Left lung (tissue), 4 donors: ENCODE measurements at regions not wholly inside any gene's neighbourhood (a gene's known extent, or its start where the extent isn't known, plus 50 kb on each side); places are given as distances from the start of the nearest gene placed in this dataset.

ENCODE experiments used
- ATAC-seq: fragments of 200-7000 bp; cut with Tn5 transposase; one replicate; pipeline ENCODE4 v1.9.1; 2020; ENCODE audit warnings: moderate library complexity
- DNase-seq, 4 donors: peaks; one replicate each; pipeline ENCODE4 v3.0.0-alpha.2; 2013 to 2020
- H3K27ac ChIP-seq, 2 donors: fragments of 200-600 bp; sonication (generic) in 1 of 2; one replicate each; pipeline versions ENCODE4 v1.5.0 to v1.8.0; 2020 to 2021
- H3K27me3 ChIP-seq, 2 donors: fragments of 200-600 bp; sonication (generic) in 1 of 2; one replicate each; pipeline versions ENCODE4 v1.5.0 to v1.8.0; 2020 to 2021
- H3K36me3 ChIP-seq, 2 donors: fragments of 200-600 bp; sonication (generic) in 1 of 2; one replicate each; pipeline versions ENCODE4 v1.5.0 to v1.8.0; 2020 to 2021
- H3K4me1 ChIP-seq, 2 donors: fragments of 200-600 bp; one replicate each; pipeline ENCODE4 v1.8.0; 2021
- H3K4me3 ChIP-seq, 2 donors: fragments of 200-600 bp; sonication (generic) in 1 of 2; one replicate each; pipeline versions ENCODE4 v1.5.0 to v1.8.0; 2020 to 2021; ENCODE audit warnings: mild to moderate bottlenecking in 1 of 2
- H3K9me3 ChIP-seq, 2 donors: fragments of 200-600 bp; sonication (generic) in 1 of 2; one replicate each; pipeline versions ENCODE4 v1.5.0 to v1.8.0; 2020 to 2021
- intact Hi-C, 2 donors: fragments of 100-400 bp; cut with DNase I; formaldehyde crosslinking; loops; one replicate each; pipeline versions ENCODE4 v1.11.2 to v1.14.2; 2022
- TF ChIP-seq, protein P1 (sequence below), 2 donors: fragments of 200-600 bp; sonication (generic) in 1 of 2; IDR thresholded peaks; one replicate each; pipeline versions ENCODE4 v1.5.0 to v1.8.0; 2021; ENCODE audit warnings: antibody characterized with exemption in 2 of 2
- donor health status: DM: no; HTN: yes; CAD: no.
- donor health status: DM: no; HTN: no; CAD: no.

DNA sequence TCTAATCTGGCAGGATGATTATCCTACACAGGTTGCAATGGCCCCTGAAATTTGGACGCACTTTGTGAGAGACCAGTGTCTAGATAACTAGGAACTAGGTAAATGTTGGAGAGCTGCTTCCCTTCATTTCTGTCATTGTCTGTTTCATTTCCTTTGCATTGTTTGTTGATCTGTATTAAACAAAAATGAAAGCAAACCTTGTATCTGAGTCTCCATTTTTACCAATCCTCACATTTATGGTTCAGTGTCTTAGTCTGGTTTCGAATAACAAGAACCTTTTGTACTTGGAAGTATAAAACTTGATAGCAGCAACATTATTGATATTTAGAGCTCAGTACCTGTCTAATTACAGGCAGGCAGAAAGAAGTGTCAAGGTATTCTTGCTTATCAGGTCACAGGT, 105.5 kb downstream of the MRPS30 start:
- Histone ChIP-seq H3K27ac (no peak overlapping the region), H3K4me3 (no peak overlapping the region), H3K27me3 (no peaks in the 10 kb centered on the region), H3K9me3 (no peaks in the 10 kb centered on the region), H3K4me1 (no peaks in the 10 kb centered on the region), H3K36me3 (no peaks in the 10 kb centered on the region)
- intact Hi-C loops: no loop called here
- ATAC-seq (no peak), DNase-seq (no peak)
- TF ChIP-seq, protein P1, sequence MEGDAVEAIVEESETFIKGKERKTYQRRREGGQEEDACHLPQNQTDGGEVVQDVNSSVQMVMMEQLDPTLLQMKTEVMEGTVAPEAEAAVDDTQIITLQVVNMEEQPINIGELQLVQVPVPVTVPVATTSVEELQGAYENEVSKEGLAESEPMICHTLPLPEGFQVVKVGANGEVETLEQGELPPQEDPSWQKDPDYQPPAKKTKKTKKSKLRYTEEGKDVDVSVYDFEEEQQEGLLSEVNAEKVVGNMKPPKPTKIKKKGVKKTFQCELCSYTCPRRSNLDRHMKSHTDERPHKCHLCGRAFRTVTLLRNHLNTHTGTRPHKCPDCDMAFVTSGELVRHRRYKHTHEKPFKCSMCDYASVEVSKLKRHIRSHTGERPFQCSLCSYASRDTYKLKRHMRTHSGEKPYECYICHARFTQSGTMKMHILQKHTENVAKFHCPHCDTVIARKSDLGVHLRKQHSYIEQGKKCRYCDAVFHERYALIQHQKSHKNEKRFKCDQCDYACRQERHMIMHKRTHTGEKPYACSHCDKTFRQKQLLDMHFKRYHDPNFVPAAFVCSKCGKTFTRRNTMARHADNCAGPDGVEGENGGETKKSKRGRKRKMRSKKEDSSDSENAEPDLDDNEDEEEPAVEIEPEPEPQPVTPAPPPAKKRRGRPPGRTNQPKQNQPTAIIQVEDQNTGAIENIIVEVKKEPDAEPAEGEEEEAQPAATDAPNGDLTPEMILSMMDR (IDR thresholded peaks at IDR 0.05): no peak

DNA sequence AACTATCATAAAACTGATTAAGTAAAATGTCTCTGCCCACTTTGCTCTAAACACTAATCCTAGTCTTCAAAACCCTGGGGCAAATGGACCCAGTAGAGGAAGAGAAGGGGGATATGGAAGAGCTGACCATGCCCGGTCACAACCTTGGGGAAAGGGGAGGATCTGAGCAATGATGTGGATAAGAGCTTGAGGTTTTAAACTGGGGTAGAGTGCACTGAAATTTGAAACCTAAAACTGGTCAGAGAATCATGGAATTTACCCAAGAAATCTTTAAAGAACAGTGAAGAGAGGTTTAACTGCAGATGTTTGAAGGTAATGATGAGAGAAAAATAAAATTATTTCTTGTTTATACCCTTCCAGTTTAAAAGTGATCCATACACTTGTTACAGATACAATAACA, 110.8 kb downstream of the MRPS30 start:
- Histone ChIP-seq H3K36me3 (no peaks in the 10 kb centered on the region), H3K4me1 (no peaks in the 10 kb centered on the region), H3K9me3 (peaks cover 0 to 9% of the 10 kb centered on the region in 2 donors), H3K27ac (no peak overlapping the region), H3K4me3 (no peak overlapping the region), H3K27me3 (no peaks in the 10 kb centered on the region)
- TF ChIP-seq, protein P1 (IDR thresholded peaks at IDR 0.05): no peak
- DNase-seq: no peak
- intact Hi-C loops: no loop called here
- ATAC-seq: no peak

DNA sequence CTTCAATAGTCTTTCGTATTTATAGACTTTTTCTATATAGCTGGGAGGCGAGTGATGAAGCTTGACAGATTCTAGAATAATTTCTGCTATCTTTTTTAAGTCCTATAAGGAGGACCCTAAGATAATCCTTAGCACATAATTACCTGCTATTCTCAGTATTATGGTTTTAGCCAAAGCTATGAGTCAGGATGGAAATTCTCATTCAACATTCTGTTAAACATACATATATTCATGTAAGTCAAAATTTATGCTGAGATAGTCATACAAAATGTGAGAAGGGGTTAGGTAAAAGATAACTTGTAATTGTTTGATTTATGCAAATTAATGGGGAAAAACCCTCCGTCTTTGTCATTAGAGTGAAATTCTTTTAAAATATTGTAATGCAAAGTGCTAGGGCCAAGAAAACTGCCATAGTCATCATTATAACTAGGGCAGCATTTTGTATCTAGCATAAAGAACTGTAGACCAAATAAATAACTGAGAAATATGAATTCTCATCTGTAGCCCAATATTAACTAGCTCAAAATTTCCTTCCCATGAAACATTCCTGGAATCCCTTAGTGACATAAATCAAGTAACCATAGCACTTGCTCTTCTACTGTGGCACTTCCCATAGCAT, 118.5 kb downstream of the MRPS30 start:
- no peaks in the 10 kb centered on the region for H3K36me3 ChIP-seq
- TF ChIP-seq, protein P1 (IDR thresholded peaks at IDR 0.05): no peak
- intact Hi-C loops: no loop called here
- H3K4me1 ChIP-seq: no peaks in the 10 kb centered on the region
- H3K27me3 ChIP-seq: no peaks in the 10 kb centered on the region
- DNase-seq (no peak), ATAC-seq (no peak)
- peaks cover 0 to 9% of the 10 kb centered on the region in 2 donors for H3K9me3 ChIP-seq
- no peak overlapping the region for H3K4me3 ChIP-seq
- no peak overlapping the region for H3K27ac ChIP-seq

DNA sequence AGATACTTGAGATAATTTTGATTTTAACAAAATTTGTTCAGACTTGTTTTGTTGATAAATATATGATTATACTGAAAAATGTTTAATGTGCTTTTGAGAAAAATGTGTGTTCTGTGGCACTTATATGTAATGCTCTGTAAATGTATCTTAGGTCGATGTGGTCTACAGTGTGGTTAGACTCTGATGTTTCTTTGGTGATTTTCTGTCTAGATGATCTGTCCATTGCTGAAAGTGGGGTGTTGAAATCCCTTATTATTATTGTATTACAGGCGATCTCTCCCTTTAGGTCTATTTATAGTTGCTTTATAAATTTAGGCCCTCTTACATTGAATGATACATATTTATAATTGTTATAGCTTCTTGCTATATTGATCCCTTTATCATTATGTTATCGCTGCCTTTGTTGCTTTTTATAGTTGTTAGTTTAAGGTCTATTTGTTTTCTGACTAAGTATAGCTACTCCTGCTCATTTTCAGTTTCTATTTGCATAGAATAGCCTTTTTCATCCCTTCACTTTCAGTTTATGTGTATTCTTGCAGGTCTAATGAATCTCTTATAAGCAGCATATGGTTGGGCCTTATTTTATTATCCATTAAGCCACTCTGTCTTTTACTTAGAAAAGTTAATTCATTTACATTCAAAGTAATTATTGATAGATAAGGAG, 124.3 kb downstream of the MRPS30 start:
- Histone ChIP-seq H3K36me3 (no peaks in the 10 kb centered on the region), H3K4me3 (no peak overlapping the region), H3K27ac (no peak overlapping the region), H3K9me3 (peaks cover 0 to 14% of the 10 kb centered on the region in 2 donors), H3K4me1 (no peaks in the 10 kb centered on the region), H3K27me3 (no peaks in the 10 kb centered on the region)
- TF ChIP-seq, protein P1 (IDR thresholded peaks at IDR 0.05): no peak
- intact Hi-C loops: no loop called here
- DNase-seq (no peak), ATAC-seq (no peak)

DNA sequence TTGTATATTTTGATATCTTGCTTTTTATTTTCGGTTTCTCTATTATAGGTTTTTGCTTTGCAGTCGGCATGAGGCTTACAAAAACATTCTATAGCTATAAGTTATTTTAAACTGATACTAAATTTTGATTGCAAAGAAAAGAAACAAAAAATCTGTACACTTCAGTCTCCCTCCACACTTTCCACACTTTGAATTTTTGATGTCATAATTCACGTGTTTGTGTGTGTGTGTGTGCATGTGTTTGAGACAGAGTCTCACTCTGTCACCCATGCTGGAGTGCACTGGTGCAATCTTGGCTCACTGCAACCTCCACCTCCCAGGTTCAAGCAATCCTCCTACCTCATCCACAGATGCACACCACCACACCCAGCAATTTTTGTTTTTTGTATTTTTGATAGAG, 124.9 kb downstream of the MRPS30 start:
- intact Hi-C loops: no loop called here
- TF ChIP-seq, protein P1 (IDR thresholded peaks at IDR 0.05): no peak
- no peaks in the 10 kb centered on the region for H3K27me3 ChIP-seq

More for the DNA sequence above, 124.9 kb downstream of the MRPS30 start:
- Histone ChIP-seq H3K27ac (no peak overlapping the region), H3K9me3 (peaks cover 0 to 14% of the 10 kb centered on the region in 2 donors), H3K4me1 (no peaks in the 10 kb centered on the region), H3K4me3 (no peak overlapping the region), H3K36me3 (no peaks in the 10 kb centered on the region)
- ATAC-seq (no peak), DNase-seq (no peak)
